Testis (tissue), 2 donors: ENCODE measurements at regions not wholly inside any gene's neighbourhood (a gene's known extent, or its start where the extent isn't known, plus 50 kb on each side); places are given as distances from the start of the nearest gene placed in this dataset.

Source experiments
- DNase-seq: peaks from one replicate; pipeline ENCODE4 v3.0.0-alpha.2; 2019
- H3K27ac ChIP-seq, 2 donors: fragments of 200-600 bp; sonication (generic); one replicate each; pipeline ENCODE4 v1.5.1; 2019
- H3K27me3 ChIP-seq: fragments of 200-600 bp; sonication (generic); one replicate; pipeline ENCODE4 v1.5.1; 2019
- H3K36me3 ChIP-seq: fragments of 200-600 bp; sonication (generic); one replicate; pipeline ENCODE4 v1.5.1; 2017; ENCODE audit warnings: low read depth; ENCODE audit errors: missing control alignments
- H3K4me1 ChIP-seq: fragments of 200-600 bp; sonication (generic); one replicate; pipeline ENCODE4 v1.5.1; 2019
- H3K4me3 ChIP-seq, 2 donors: fragments of 200-600 bp; sonication (generic); one replicate each; pipeline ENCODE4 v1.5.1; 2017 to 2019
- H3K9me3 ChIP-seq: fragments of 200-600 bp; sonication (generic); one replicate; pipeline ENCODE4 v1.5.1; 2017
- POLR2A ChIP-seq: fragments of 450-650 bp; IDR thresholded peaks from one replicate; pipeline ENCODE4 v1.6.1; 2017; ENCODE audit warnings: antibody characterized with exemption, mild to moderate bottlenecking, moderate library complexity
- WGBS, 2 donors: methylation state at CpG; one replicate each; pipeline ENCODE4 v1.1.5; 2018; 5-methylcytosine and 5-hydroxymethylcytosine counted together
- intact Hi-C: fragments of 100-400 bp; cut with DNase I; formaldehyde crosslinking; loops from one replicate; pipeline ENCODE4 v1.15.1; 2023; ENCODE audit warnings: low total_unique reads
- TF ChIP-seq, protein P1 (sequence below), 3 experiments: fragments of 450-650 bp in 2 of 3; fragments of 200-600 bp in 1 of 3; sonication (generic) in 1 of 3; IDR thresholded peaks; one replicate each; pipeline ENCODE4 v1.5.1; 2016 to 2019; ENCODE audit warnings: antibody characterized with exemption in 3 of 3, mild to moderate bottlenecking in 2 of 3, moderate library complexity in 1 of 3

DNA sequence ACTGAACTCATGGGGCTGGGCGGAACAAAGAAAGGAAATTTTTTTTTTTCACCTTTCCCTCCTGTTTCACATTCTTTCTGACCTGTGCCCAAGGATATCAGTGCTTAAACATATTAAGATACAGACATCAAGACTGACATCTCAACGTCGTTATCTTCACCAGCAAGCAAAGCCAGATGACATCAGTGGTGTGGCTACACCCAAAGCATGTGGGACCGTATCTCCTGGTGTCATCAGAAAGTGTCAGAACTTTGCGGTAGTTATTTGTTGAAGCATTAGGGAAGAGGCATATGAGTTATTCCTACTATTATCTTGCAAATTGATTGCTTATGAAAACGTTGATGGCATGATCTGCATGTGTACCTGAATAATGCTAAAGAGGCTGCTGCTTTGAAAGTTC, 487.4 kb downstream of the TLE4 start:
- Histone ChIP-seq H3K36me3 (no peaks in the 10 kb centered on the region), H3K27me3 (no peaks in the 10 kb centered on the region), H3K27ac (no peak overlapping the region), H3K4me3 (no peak overlapping the region), H3K9me3 (no peaks in the 10 kb centered on the region), H3K4me1 (no peaks in the 10 kb centered on the region)
- intact Hi-C loops = no loop called here
- DNase-seq = no peak
- TF ChIP-seq POLR2A = no peak
- TF ChIP-seq, protein P1, sequence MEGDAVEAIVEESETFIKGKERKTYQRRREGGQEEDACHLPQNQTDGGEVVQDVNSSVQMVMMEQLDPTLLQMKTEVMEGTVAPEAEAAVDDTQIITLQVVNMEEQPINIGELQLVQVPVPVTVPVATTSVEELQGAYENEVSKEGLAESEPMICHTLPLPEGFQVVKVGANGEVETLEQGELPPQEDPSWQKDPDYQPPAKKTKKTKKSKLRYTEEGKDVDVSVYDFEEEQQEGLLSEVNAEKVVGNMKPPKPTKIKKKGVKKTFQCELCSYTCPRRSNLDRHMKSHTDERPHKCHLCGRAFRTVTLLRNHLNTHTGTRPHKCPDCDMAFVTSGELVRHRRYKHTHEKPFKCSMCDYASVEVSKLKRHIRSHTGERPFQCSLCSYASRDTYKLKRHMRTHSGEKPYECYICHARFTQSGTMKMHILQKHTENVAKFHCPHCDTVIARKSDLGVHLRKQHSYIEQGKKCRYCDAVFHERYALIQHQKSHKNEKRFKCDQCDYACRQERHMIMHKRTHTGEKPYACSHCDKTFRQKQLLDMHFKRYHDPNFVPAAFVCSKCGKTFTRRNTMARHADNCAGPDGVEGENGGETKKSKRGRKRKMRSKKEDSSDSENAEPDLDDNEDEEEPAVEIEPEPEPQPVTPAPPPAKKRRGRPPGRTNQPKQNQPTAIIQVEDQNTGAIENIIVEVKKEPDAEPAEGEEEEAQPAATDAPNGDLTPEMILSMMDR (IDR thresholded peaks at IDR 0.05) = no peak
- WGBS, 2 donors = 81 to 87% methylated on average over 6 of the region's 6 CpGs

DNA sequence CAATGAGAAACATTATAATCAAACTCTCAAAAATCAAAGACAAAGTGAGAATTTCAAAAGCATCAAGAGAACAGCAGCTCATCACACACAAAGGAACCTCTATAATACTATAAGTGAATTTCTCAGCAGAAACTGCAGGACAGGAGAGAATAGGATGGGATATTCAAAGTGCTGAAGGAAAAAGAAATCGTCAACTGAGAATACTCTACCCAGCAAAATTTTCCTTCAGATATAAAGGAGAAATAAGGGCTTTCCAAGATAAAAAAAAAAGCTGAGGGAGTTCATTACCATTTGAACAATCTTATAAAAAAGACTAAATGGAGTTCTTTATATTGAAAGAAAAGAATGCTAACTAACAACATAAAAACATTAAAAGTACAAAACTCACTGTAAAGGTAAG, 481.1 kb downstream of the TLE4 start:
- H3K4me1 ChIP-seq = no peaks in the 10 kb centered on the region
- 88 to 94% methylated on average over 1 of the region's 1 CpG for WGBS, 2 donors
- H3K36me3 ChIP-seq = no peaks in the 10 kb centered on the region
- no peak for DNase-seq
- TF ChIP-seq, protein P1 (IDR thresholded peaks at IDR 0.05) = no peak
- TF ChIP-seq POLR2A = no peak
- H3K27ac ChIP-seq = no peak overlapping the region
- no peaks in the 10 kb centered on the region for H3K9me3 ChIP-seq
- intact Hi-C loops = no loop called here
- H3K4me3 ChIP-seq = no peak overlapping the region
- H3K27me3 ChIP-seq = no peaks in the 10 kb centered on the region

DNA sequence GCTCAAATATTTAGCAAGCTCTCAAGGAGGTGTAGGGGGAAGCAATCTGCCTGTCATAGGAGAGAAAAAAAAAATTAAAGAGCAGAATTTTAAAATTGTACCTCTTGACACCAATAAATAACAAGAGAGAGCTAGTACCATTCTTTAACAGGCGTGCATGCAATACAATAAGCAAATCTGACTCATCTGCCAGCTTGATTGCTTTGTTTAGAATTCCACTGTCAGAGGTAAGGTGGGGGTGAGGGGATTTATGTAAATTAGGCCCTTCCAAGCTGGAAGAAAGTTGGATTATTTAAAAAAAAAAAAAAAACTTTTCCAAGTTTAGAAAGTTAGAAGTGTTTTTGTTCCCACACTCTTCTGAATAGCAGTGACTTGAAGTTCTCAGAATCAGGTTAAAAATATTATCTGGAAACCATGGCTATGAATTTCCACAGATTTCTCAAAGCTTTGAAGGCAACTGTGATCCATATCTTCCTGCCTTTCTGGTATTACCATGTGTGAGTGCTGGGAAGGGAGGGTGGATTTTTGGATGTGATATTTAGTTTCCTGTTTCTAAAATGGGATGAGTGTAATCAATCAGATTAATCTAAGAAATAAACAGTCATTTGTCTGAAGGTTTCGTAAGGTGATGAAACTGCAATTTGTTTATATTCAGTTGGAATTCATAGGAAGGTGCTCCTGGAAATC, 477.5 kb downstream of the TLE4 start:
- Histone ChIP-seq H3K4me3 (no peak overlapping the region), H3K36me3 (no peaks in the 10 kb centered on the region), H3K4me1 (no peaks in the 10 kb centered on the region), H3K9me3 (no peaks in the 10 kb centered on the region), H3K27ac (no peak overlapping the region), H3K27me3 (no peaks in the 10 kb centered on the region)
- whole genome bisulfite sequencing, 2 donors = 87 to 88% methylated on average over 2 of the region's 2 CpGs
- no peak for DNase-seq
- intact Hi-C loops = no loop called here
- TF ChIP-seq, protein P1 (IDR thresholded peaks at IDR 0.05) = no peak
- no peak for TF ChIP-seq POLR2A

DNA sequence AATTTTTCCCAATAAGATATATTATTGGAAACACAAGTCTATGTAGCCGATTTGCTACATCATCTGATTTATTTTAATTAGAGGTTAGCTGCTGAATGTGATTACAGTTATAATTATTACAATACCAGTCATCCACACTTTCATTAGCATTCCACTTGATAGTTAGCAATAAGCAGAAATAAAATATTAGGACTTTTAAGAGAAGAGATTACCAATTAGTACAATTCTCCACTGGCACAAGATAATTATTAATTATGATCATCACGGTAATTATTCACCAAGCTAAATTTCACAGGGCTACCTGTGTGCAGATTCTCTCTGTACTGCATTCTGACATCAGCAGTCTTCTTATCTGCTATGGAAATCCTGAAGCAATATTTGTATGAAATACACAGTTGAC, 474.7 kb downstream of the TLE4 start:
- DNase-seq = no peak
- TF ChIP-seq, protein P1 (IDR thresholded peaks at IDR 0.05) = no peak
- Histone ChIP-seq H3K9me3 (no peaks in the 10 kb centered on the region), H3K4me1 (no peaks in the 10 kb centered on the region), H3K27me3 (no peaks in the 10 kb centered on the region), H3K27ac (no peak overlapping the region), H3K4me3 (no peak overlapping the region), H3K36me3 (no peaks in the 10 kb centered on the region)
- 90 to 93% methylated on average over 2 of the region's 2 CpGs for WGBS, 2 donors
- intact Hi-C loops = no loop called here

DNA sequence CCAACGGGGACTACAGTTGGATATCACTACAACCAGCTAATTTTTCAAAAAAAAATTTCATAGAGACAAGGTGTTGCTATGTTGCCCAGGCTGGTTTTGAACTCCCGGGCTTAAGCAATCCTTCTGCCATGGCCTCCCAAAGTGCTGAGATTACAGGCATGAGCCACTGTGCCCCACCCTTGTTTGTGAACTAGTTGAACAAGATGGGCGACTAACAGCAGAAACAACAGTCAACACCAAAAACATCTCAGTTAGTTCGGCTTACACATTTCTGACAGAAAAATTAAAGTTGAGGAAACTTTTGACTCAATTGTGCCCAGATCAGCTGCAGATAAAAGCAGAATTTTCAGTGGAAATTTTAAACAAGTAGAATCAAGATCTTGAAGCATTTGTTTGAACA, 470.1 kb downstream of the TLE4 start:
- WGBS, 2 donors = 92 to 93% methylated on average over 4 of the region's 4 CpGs
- no peak for TF ChIP-seq POLR2A
- TF ChIP-seq, protein P1 (IDR thresholded peaks at IDR 0.05) = no peak
- Histone ChIP-seq H3K4me3 (no peak overlapping the region), H3K27ac (no peak overlapping the region), H3K27me3 (no peaks in the 10 kb centered on the region), H3K9me3 (no peaks in the 10 kb centered on the region), H3K4me1 (no peaks in the 10 kb centered on the region), H3K36me3 (no peaks in the 10 kb centered on the region)
- DNase-seq = no peak
- intact Hi-C loops = no loop called here
